GM19239 (cell line): ENCODE measurements at regions not wholly inside any gene's neighbourhood (a gene's known extent, or its start where the extent isn't known, plus 50 kb on each side); places are given as distances from the start of the nearest gene placed in this dataset.
"Not testable (repeated sequence)": the region's sequence is repeated elsewhere in the genome, so short reads cannot be mapped to it uniquely, and the experiment has no call there.

Experiments
- DNase-seq: peaks from one replicate; pipeline ENCODE4 v3.0.0; 2011; ENCODE audit warnings: low spot score; ENCODE audit not compliant: insufficient read length
- FAIRE-seq: peaks from 2 replicates; lab custom pipeline; 2011; peaks lifted over from hg19 to GRCh38; lab: Jason Lieb, UNC

GRCh38 chr4:189734648-189735267 is 205.9 kb upstream of the FRG1 start:
- not testable (repeated sequence) for DNase-seq, FAIRE-seq

- not testable (repeated sequence) for DNase-seq, FAIRE-seq
Observed at GRCh38 chr4:189736656-189737055, 204.0 kb upstream of the FRG1 start.

GRCh38 chr4:189740118-189740517 is 200.6 kb upstream of the FRG1 start:
- not testable (repeated sequence) for DNase-seq, FAIRE-seq

GRCh38 chr4:189740873-189741272 is 199.8 kb upstream of the FRG1 start:
- no peak for FAIRE-seq

GRCh38 chr4:189753092-189753491 is 187.6 kb upstream of the FRG1 start:
- not testable (repeated sequence) for FAIRE-seq

More at GRCh38 chr4:189740873-189741272, 199.8 kb upstream of the FRG1 start:
- DNase-seq, result no peak

GRCh38 chr4:189763583-189763982 is 177.1 kb upstream of the FRG1 start:
- FAIRE-seq (no peak), DNase-seq (no peak)

More at GRCh38 chr4:189753092-189753491, 187.6 kb upstream of the FRG1 start:
- not testable (repeated sequence) for DNase-seq

GRCh38 chr4:189765301-189765700 is 175.4 kb upstream of the FRG1 start:
- DNase-seq, result no peak
- no peak for FAIRE-seq

- FAIRE-seq, result no peak
- no peak for DNase-seq
Observed at GRCh38 chr4:189765736-189766135, 174.9 kb upstream of the FRG1 start.

- DNase-seq, result no peak
- FAIRE-seq, result no peak
Observed at GRCh38 chr4:189767941-189768340, 172.7 kb upstream of the FRG1 start.

GRCh38 chr4:189769131-189769530 is 171.5 kb upstream of the FRG1 start:
- no peak for FAIRE-seq
- DNase-seq, result no peak

- DNase-seq (no peak), FAIRE-seq (no peak)
Observed at GRCh38 chr4:189771696-189772361, 168.8 kb upstream of the FRG1 start.

GRCh38 chr4:189773909-189774308 is 166.8 kb upstream of the FRG1 start:
- DNase-seq, result no peak
- no peak for FAIRE-seq

- FAIRE-seq (no peak), DNase-seq (no peak)
Observed at GRCh38 chr4:189779281-189779980, 161.2 kb upstream of the FRG1 start.

GRCh38 chr4:189780391-189780790 is 160.3 kb upstream of the FRG1 start:
- no peak for FAIRE-seq
- DNase-seq, result no peak

GRCh38 chr4:189784651-189785050 is 156.0 kb upstream of the FRG1 start:
- FAIRE-seq, result no peak
- DNase-seq, result no peak

- no peak for FAIRE-seq
- DNase-seq, result no peak
Observed at GRCh38 chr4:189785257-189785656, 155.4 kb upstream of the FRG1 start.

- DNase-seq (no peak), FAIRE-seq (no peak)
Observed at GRCh38 chr4:189786447-189786846, 154.2 kb upstream of the FRG1 start.

- no peak for FAIRE-seq
Observed at GRCh38 chr4:189787216-189788031, 153.2 kb upstream of the FRG1 start.

GRCh38 chr4:189792924-189793618 is 147.6 kb upstream of the FRG1 start:
- FAIRE-seq (peak; percentile 80), DNase-seq (peak; percentile 44)

More at GRCh38 chr4:189787216-189788031, 153.2 kb upstream of the FRG1 start:
- no peak for DNase-seq
